ACHN (cell line): ENCODE measurements at regions not wholly inside any gene's neighbourhood (a gene's known extent, or its start where the extent isn't known, plus 50 kb on each side); places are given as distances from the start of the nearest gene placed in this dataset.
"Not testable (repeated sequence)": the region's sequence is repeated elsewhere in the genome, so short reads cannot be mapped to it uniquely, and the experiment has no call there.

Experiments used
- DNase-seq: peaks from one replicate; pipeline ENCODE4 v3.0.0-alpha.2; 2015
- in situ Hi-C: cut with HindIII; loops from 2 replicates; pipeline ENCODE4 v1.10.0; 2017; ENCODE audit warnings: low sequenced_read_pairs, low pct_ligation_motif_present, low pct_unique_long_range_greater_than_20kb

- DNase-seq = no peak
- in situ Hi-C loops = no loop called here
Observed at GRCh38 chr7:70894799-70895198, 237.1 kb upstream of the GALNT17 start.

GRCh38 chr7:70895337-70896200 is 236.4 kb upstream of the GALNT17 start:
- in situ Hi-C loops, DNase-seq: not testable (repeated sequence)

GRCh38 chr7:70907259-70908247 is 224.4 kb upstream of the GALNT17 start:
- in situ Hi-C loops = no loop called here
- DNase-seq = no peak

- DNase-seq = no peak
- in situ Hi-C loops = no loop called here
Observed at GRCh38 chr7:70913924-70914323, 218.0 kb upstream of the GALNT17 start.

GRCh38 chr7:70915067-70915466 is 216.9 kb upstream of the GALNT17 start:
- DNase-seq = no peak
- in situ Hi-C loops = no loop called here

GRCh38 chr7:70919481-70920073 is 212.4 kb upstream of the GALNT17 start:
- DNase-seq = no peak
- in situ Hi-C loops = no loop called here

- DNase-seq = no peak
- in situ Hi-C loops = no loop called here
Observed at GRCh38 chr7:70920876-70921275, 211.1 kb upstream of the GALNT17 start.

GRCh38 chr7:70923181-70923845 is 208.6 kb upstream of the GALNT17 start:
- in situ Hi-C loops = no loop called here
- DNase-seq = no peak

GRCh38 chr7:70925411-70926115 is 206.4 kb upstream of the GALNT17 start:
- no peak for DNase-seq
- in situ Hi-C loops = no loop called here

GRCh38 chr7:70926666-70927065 is 205.3 kb upstream of the GALNT17 start:
- no peak for DNase-seq
- in situ Hi-C loops = no loop called here

GRCh38 chr7:70935311-70935710 is 196.6 kb upstream of the GALNT17 start:
- in situ Hi-C loops = no loop called here
- no peak for DNase-seq

- DNase-seq = no peak
- in situ Hi-C loops = no loop called here
Observed at GRCh38 chr7:70935854-70936253, 196.1 kb upstream of the GALNT17 start.

- in situ Hi-C loops = no loop called here
- DNase-seq = no peak
Observed at GRCh38 chr7:70937424-70937823, 194.5 kb upstream of the GALNT17 start.

GRCh38 chr7:70940597-70940996 is 191.3 kb upstream of the GALNT17 start:
- in situ Hi-C loops = no loop called here
- no peak for DNase-seq

GRCh38 chr7:70942791-70943190 is 189.2 kb upstream of the GALNT17 start:
- in situ Hi-C loops = no loop called here
- no peak for DNase-seq

- in situ Hi-C loops = no loop called here
- no peak for DNase-seq
Observed at GRCh38 chr7:70944516-70944915, 187.4 kb upstream of the GALNT17 start.

GRCh38 chr7:70947181-70947580 is 184.8 kb upstream of the GALNT17 start:
- DNase-seq = no peak
- in situ Hi-C loops = no loop called here

- in situ Hi-C loops = no loop called here
- no peak for DNase-seq
Observed at GRCh38 chr7:70949862-70950261, 182.1 kb upstream of the GALNT17 start.
